Hematopoietic multipotent progenitor cell treated with erythropoietin and hydrocortisone succinate and interleukin-3 and kit ligand, for 8 days (in vitro differentiated cells): ENCODE measurements at regions not wholly inside any gene's neighbourhood (a gene's known extent, or its start where the extent isn't known, plus 50 kb on each side); places are given as distances from the start of the nearest gene placed in this dataset.

ENCODE experiments used
- DNase-seq: peaks from one replicate; pipeline ENCODE4 v3.0.0-alpha.2; 2015

DNA sequence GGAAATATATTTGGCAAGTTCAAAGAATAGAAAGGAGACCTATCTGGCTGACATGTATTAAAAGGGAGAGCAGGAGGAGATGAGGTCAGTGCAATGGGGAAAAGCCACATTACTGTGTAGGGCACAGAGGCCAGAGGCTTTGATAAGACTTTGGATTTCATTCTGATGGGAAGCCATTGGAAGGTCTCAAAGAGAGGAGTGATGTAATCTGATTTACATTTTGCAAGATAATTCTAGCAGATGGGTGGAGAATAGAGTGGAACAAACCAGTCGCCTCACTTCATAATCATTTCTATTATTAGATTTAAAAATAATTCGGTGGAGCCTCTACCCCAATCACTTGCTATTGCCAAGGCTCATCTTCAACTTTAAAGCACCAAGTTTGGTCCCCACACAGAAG is 278.4 kb upstream of the ZC3H12C start:
- no peak for DNase-seq

DNA sequence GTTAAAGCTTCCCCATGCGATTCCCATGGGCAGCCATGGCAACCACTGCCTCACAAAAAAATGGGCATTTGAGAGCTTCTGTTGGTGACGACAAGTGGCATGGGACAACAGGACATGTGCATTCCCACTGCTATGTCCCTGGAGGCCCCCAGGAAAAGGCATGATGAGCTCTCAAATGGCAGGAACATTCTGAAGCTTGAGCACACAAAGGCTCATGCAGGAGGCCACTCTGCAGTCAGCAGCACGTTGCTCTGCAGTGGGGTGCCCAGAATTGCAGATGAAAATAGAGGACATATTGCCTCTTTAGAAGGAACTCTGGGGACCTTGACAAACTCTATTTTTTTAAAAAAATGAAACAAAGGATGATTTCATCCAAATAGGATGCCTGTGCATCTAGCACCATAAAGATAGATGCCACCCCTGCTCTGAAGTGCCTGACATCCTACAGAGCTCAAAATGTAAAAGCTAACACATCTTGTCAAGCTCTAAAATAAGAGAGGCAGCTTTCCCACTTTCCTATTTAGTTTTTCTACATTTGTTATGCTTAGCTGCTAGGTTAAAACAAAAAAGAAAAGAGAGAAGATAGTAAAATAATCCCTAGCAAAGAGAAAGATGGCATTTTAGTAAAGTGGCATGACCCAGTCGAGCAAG is 277.6 kb upstream of the ZC3H12C start:
- no peak for DNase-seq

DNA sequence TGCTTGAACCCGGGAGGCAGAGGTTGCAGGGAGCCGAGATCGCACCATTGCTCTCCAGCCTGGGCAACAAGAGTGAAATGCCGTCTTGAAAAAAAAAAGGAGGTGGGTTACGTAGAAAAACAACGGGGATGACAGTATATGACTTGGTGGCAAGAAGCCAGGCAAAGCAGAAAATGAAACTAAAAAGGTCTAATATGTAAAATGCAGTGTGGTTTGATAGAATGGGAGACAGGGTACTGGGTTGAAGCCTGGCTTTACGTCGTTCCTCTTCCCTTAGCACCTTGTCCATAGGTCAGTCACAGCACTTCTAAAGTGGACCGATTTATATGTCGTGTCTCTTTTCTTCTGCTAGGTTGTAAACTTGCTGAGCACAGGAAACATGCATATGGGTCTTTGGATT is 274.9 kb upstream of the ZC3H12C start:
- no peak for DNase-seq

DNA sequence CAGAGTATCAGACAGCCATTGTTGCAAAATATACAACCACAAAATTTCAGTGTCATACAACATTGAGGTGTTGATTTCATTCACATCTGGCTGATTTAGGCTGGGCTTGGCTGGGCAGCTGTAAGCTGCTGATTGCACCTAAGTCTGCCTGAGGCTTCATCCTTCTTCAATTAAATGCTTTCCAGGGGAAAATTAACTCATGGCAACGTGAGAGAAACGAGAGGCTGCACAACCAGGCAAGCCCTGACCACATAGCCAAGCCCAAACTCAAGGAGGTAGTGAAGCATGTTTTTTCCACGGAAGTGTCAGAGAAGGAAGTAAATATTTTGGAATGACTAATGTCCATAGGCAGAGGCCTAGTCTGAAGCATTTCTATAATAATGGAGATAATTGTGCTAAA is 273.8 kb upstream of the ZC3H12C start:
- DNase-seq: no peak

DNA sequence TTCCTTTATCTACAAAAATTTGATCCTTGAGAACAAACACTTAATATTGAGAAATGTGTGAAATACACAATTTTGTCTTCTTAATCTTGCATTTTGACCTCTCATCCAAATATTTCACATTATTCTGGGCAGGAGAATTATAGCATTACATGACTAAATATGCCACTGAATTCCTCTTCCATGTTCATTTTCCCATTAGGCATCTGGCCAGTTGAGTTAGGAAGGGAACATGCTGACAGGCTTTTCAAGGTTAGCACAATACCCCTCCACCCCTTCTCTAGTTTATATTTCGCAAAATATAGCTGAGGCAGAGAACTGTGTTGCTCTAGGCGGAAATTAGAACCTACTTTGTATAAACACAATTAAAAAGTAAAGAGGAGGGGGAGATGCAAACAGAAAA is 271.7 kb upstream of the ZC3H12C start:
- no peak for DNase-seq

DNA sequence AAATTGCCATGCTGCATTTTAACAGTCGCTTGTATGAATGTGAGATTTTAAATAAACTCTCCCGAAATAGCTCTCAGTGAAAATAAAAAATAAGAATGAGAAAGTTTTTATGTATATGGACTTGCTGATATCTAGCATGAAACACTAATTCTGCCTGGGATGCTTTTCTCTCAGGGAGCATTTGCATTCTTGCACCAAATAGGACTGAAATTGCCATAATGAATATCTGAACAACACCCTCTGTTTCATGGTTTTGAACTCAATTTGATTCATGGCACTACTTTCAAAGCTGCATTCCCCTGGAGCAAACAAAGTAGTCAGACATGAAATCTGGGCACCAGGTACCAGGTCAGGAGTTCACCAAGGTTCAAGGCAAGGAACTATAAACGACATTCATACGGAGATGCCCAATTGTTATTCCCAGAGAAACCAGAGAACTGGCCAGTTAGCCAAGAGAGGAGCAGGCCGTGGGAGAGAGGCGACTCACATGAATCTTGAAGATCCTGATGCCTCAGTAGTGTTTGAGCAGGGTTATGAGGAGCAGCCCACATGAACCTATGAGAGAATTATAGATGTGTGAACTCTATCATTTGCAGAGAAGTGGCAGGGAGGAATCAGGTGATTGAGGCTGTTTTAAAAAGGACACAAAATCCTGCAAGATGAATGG is 270.6 kb upstream of the ZC3H12C start:
- no peak for DNase-seq

DNA sequence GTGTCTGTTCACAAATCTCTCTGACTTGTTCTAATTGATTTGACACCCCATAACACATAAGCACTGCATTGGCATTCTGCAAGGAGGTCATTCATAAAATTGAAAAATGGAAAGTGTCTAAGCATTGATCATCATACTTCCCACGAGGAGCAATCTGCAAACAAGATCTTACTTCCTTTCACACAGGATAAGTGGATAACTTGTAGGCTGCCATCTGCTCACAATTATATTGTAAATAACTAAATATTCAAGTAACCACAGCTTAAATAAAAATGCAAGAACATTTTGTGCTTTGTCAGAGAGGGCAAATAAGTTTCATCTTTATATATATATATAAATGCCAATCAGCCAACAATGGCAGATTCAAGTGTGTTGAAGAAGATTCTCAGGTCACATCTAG is 264.8 kb upstream of the ZC3H12C start:
- no peak for DNase-seq

DNA sequence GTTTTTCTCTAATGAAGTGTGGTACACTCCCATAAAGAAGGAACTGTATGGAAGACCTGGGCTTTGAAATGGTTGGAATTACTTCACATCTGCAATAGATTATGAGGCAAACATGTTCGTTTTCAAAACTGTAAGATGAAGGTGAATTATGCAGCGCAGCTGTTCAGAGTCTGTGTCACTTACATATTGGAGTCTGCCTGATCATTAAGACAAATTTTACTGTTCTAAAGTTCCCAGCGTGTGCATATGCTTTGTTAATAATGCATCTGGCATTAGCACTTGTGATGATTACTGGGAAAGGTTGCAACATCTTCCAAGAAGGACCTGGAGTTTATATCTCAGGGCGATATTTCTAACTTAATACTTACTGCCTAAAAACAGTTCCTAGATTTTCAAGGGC is 255.2 kb upstream of the ZC3H12C start:
- no peak for DNase-seq

DNA sequence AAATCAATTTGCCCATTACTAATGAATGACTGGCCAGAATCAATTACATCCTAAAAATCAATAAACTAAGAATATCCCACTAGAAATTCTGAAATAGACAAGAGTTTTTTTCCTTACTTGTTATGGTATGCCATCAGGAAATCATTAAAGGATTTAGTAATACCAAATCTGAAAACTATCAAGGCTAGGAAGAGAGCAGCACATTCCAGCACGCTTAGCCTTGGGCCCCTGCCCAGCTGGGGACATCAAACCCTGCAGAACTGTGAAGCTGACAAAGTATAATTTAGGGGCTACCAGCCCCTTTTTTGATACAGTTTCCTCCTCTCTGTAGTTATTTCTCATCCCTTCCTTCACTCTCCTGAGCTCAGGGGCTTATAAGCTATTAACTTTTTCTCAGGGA is 247.8 kb upstream of the ZC3H12C start:
- DNase-seq: no peak

DNA sequence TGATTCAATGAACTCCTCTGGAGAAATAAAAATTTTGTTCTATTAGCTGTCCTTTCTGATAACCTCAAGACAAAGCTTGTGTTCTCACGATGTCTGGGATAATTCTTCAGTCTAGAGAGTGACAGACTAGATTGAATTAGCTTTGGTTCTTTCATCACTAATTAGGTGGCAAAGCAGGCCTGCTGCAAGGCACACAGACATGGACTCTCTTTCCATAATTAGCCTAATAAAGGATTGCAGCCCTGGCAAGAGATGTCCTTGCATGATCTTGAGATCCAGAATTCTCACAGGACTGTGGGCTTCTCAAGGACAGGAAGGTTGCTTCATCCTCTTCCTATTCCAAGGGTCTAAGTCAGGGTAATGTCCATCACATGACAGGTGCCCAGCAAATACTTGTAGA is 245.6 kb upstream of the ZC3H12C start:
- DNase-seq: no peak

DNA sequence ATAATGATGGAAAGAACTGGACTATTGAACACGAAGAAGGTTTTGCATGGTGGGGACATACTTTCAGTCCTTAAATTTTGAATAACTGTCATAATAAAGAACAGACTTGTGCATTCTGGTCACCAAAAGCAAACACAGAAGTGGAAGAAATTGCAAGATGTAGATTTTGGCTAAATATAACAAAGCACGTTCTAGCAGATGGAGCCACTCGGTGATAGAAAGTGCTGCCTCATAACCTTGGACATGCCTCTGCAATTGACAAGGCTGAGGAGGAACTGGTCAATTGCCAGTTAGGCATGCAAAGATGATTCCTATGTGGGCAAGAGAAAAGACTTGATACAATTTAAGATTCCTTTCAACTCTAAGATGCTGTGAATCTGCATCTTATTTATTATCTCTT is 244.1 kb upstream of the ZC3H12C start:
- DNase-seq: no peak

DNA sequence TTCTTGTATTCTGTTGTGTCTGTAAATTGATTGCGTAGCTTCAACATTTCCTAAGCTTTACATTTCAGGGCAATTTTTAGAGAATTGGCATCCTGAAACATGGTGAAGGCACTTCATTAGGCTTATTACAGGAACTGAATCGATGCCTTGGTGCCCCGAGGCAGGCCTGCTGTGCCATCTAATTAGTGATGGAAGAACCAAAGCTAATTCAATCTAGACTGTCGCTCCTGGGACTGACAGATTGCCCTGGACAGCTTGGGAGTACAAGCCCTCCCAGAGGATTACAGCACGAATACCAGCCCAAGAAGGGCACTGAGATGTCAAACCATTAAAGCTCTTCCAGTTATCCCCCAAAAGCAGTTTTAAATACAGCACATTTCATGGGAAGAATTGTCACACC is 243.2 kb upstream of the ZC3H12C start:
- no peak for DNase-seq

DNA sequence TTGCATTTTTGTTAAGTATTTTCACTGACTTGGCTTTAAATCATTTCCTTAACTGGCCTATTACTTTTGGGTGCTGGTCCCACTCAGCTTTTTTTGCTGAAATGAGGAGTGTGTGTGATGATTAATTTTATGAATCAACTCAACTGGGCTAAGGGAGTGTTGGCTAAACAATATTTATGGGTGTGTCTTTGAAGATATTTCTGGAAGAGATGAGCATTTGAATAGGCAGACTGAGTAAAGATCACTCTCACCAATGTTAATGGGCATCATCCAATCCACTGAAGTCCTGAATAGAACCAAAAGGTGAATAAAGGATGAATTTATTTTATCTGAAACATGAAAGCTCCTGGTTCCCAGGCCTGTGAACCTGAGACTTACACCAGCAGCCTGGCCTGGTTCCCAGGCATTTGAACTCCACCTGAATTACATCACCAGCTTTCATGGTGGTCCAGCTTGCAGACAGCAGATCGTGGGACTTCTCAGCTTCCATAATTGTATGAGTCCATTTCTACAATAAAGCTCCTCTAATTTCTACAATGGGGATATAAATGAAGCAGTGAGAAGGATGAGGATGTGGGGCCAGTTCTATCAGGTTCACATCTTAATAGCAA is 241.3 kb upstream of the ZC3H12C start:
- DNase-seq: no peak

DNA sequence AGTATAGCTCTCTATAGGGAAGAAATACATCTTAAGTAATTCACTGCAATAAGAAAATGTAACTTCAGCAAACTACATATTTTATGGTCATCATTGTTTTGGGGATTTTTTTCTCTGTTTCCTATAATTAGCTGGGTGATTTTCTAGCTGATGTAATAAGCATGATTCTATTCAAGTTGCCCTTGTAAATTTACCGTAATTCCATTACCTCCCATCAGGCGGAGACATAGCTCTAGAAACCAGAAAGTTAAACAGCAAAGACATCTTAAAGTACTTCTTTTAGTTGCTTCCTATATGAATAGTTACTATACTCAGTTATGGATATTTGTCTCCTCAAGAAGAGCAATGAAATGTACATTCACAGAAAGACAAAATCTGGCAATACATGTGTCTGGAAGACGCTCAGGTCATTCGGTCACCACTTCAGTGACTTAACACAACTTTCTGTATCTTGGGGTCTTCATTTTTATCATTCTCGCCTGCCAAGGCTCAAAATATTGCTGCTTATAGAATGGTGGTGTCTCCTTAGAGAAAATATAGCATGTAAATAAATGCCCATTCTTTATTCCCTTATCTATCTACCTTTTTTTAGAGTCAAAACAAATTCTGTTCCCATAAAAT is 239.9 kb upstream of the ZC3H12C start:
- peak; percentile 74 for DNase-seq

DNA sequence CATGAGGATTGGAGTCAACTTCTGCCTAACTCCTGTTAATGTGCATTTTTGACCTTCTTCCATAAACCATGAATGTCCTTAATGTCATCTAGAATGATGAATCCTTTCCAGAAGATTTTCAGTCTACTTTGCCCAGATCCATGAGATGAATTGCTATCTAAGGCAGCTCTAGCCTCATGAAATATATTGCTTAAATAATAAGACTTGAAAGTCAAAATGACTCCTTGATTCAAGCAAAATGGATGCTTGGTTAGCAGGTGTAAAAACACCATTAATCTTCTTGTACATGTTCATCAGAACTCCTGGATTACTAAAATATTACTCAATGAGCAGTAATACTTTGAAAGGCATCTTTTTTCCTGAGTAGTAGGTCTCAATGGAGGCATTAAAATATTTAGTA is 238.5 kb upstream of the ZC3H12C start:
- no peak for DNase-seq

DNA sequence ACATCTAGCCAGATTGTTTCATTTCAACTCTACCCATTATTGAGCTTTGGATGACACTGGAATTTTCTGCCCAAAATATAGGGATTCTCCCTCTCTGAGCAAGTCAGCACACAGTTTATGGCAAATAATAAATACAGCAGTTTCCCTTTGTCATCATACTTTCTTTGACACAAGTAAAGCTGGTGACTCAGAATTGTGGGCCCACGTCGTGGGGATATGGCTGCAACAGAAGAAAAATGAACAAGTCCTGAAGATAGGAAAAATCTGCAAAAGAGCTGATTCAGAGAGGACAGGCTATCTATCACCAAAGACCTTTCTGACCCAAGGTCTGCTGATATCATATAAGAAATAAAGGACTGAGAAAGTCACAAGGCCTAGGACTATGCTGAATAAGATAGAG is 236.3 kb upstream of the ZC3H12C start:
- DNase-seq: no peak

DNA sequence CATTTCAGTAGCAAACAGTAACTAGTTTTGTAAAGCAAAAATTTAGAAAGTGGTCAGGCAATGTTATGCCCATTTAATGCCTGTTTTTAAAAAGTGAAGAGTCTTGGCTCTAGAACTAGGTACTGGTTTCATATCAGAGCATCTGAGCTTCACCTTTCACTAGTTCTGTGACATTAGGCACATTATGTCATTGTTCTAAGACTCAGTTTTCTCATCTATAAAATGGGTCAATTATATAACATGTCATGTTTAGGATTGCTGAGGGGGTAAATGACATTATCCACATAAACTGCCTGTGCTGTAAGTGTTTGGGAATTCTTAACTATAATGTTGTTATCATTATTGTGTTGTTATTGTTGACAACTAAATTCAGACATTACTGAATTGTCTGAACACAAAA is 235.6 kb upstream of the ZC3H12C start:
- DNase-seq: no peak

DNA sequence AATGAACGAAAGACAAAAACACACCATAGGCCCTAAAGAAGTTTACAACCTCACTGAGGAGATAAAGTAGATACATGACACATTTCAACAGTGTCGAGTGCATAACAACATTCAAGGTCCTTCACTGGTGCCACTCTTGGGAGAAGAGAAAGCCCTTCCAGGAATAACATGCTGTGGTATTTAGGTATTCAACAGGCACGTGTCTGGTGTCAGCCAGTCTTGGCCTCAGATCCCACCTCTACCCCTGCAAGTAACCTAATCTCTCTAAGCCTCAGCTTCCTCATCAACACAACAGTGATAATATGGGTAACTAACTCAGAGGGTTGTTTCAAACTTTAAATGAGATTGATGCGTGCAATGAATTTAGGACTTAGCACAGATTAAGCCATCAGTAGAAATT is 235.0 kb upstream of the ZC3H12C start:
- no peak for DNase-seq

DNA sequence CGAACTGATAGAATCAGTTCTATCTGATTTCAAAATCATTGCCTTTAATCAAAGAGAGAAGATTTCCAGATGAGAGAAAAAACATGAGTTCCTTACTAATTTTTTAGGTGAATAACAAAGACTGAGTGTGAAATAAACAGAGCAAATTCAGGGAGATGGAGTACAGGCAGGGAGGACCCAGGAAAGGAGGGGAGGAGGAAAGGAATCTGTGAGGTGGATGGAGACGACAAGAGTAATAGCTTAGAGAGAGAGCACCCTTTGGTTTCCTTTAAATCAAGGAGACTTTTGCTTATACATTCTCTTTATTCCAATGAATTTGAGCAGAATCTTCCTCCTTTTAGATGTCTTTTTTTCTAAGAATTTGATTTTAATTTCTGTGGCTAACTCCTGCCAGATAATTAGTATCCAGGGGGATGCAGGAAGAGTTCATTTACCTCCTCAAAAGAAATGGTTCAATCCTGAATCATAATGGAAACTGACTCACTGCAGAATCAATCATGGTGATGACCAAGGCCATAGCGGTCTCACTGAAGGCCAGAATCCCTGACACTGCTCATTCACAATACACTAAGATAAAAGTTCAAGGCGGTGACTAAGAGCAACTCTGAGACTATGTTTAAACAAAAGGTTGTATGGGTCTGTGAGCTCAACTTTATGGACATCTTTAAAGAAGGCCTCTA is 234.0 kb upstream of the ZC3H12C start:
- no peak for DNase-seq

DNA sequence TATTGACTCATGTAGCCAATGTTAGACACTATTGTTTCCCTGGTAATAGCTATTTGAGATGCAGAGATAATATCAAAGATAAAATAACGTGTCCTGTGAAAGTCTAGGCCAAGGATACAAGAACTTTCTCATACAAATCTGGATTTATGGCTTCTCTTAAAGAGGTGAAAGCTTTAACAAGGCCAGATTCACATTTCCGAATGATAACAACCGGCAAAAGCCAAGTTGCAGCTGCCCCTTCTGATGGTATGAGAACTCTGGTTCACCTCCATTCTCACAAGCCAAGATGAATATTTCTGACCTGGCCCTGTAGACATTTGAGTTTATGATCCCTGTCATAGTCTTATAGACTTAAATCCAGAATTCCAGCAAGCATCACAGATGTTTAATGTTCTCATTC is 230.4 kb upstream of the ZC3H12C start:
- no peak for DNase-seq

DNA sequence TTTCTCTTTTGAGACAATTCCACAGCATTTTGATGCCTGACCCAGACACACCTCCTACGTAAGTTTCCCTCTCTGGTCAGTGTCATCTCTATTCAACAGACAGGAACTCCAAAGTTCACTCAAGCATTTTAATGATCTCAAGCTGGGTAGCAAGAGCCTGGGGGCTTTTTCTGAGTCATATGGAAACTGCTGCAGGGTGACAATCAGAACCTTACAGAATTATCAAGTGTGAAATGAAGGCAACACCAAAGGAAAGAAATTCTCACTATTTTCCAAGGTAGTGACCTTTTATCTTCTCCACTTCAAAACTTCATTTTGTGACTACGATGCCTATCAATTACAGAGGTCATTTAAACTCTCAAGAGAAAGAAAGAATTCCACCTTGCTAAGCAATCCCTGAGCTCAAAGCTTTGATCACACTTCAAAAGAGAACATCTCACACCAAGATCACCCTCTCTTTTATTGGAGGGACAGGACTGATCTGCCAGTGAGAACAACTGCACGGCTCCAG is 229.0 kb upstream of the ZC3H12C start:
- no peak for DNase-seq

DNA sequence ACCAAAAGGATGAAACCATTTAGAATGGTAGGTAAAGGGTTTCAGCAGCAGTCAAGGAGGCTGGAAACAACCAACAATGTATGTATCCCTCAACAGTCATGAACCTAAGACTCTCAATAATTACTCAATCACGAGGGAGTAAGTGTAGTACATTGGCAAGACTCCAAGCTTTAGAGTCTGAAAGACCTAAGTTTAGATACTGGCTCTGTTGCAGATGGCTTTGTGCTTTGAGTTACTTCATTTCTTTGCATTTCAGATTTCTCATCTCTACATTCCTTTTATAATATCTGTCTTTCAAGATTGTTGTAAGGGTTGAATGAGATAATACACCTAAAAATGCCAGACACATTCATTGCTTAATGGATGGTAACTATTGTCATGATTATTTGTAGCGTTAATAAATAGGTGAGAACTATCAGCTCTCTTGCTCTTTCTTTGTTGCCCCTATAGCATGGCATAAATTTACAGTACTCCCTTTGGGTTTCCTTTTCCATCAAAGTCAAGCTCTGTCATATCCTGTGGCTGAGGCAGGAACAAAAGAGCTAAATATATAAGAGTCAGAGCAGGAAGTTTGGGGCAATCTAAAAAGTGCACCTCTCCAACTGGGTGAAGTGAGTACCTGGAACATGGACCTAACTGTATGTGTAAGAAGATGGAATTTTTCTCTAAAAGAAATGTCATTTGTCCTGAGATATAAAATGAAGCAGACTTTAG is 228.2 kb upstream of the ZC3H12C start:
- DNase-seq: no peak
